Hepatocyte (in vitro differentiated cells): ENCODE measurements at regions not wholly inside any gene's neighbourhood (a gene's known extent, or its start where the extent isn't known, plus 50 kb on each side); places are given as distances from the start of the nearest gene placed in this dataset.

ENCODE experiments used
- EZH2 ChIP-seq: fragments of 200-600 bp; sonication (generic); IDR thresholded peaks from 2 replicates; pipeline ENCODE4 v1.6.1; 2016; ENCODE audit warnings: antibody characterized with exemption, mild to moderate bottlenecking, borderline replicate concordance
- EZH2phosphoT487 ChIP-seq: fragments of 200-600 bp; sonication (generic); IDR thresholded peaks from one replicate; pipeline ENCODE4 v1.6.1; 2018; ENCODE audit warnings: antibody characterized with exemption, mild to moderate bottlenecking, low read depth, moderate library complexity; ENCODE audit not compliant: unreplicated experiment, severe bottlenecking
- TF ChIP-seq, protein P1 (sequence below): fragments of 200-600 bp; sonication (generic); IDR thresholded peaks from 2 replicates; pipeline ENCODE4 v1.5.1; 2016; ENCODE audit warnings: antibody characterized with exemption, mild to moderate bottlenecking; ENCODE audit not compliant: poor library complexity

- TF ChIP-seq EZH2 = no peak
- TF ChIP-seq, protein P1, sequence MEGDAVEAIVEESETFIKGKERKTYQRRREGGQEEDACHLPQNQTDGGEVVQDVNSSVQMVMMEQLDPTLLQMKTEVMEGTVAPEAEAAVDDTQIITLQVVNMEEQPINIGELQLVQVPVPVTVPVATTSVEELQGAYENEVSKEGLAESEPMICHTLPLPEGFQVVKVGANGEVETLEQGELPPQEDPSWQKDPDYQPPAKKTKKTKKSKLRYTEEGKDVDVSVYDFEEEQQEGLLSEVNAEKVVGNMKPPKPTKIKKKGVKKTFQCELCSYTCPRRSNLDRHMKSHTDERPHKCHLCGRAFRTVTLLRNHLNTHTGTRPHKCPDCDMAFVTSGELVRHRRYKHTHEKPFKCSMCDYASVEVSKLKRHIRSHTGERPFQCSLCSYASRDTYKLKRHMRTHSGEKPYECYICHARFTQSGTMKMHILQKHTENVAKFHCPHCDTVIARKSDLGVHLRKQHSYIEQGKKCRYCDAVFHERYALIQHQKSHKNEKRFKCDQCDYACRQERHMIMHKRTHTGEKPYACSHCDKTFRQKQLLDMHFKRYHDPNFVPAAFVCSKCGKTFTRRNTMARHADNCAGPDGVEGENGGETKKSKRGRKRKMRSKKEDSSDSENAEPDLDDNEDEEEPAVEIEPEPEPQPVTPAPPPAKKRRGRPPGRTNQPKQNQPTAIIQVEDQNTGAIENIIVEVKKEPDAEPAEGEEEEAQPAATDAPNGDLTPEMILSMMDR = no peak
- no peak for TF ChIP-seq EZH2phosphoT487
These were observed 100.3 kb upstream of the PLEKHG7 start for GRCh38 chr12:92602476-92602875.
